ENCODE measurements at regions not wholly inside any gene's neighbourhood (a gene's known extent, or its start where the extent isn't known, plus 50 kb on each side); places are given as distances from the start of the nearest gene placed in this dataset.

DNA sequence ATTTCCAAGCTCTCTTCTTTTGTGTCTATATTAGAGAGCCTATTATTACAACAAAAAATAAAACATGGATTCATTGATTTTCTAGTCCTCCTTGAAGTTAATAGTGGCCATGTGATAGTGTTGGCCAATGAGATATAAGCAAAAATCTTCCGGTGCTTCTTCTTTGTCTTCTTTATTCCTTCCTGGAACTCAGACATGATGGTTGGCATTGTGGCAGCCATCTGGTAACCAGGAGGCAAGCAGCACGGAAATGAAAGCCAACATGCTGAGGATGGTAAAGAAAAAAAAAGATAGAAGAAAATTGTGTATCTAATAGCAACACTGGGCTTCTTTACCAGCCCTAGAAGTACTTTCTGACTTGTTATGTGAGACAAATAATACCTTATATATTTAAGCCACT lies 50.8 kb upstream of the SEL1L start:
- Histone ChIP-seq H3K4me2 (no peak overlapping the region), H3K27me3 (no peaks in the 10 kb centered on the region), H3K79me2 (no peaks in the 10 kb centered on the region), H3K27ac (no peak overlapping the region), H3K4me1 (ENCODE audit: insufficient read depth) (peaks cover 12% of the 10 kb centered on the region), H3K9me3 (ENCODE audit: low read depth) (no peaks in the 10 kb centered on the region), H2AFZ (no peak overlapping the region), H3K4me3 (no peak overlapping the region), H3K36me3 (replicated peaks; ENCODE audit: insufficient read depth, low read depth) (no peaks in the 10 kb centered on the region), H4K20me1 (ENCODE audit: insufficient read depth, poor library complexity, severe bottlenecking) (no peaks in the 10 kb centered on the region), H3K9me2 (replicated peaks; ENCODE audit: insufficient read depth) (no peaks in the 10 kb centered on the region)
- TF ChIP-seq EZH2phosphoT487 (IDR thresholded peaks at IDR 0.05; ENCODE audit: low read depth, severe bottlenecking, unreplicated experiment) (no peak), EZH2 (IDR thresholded peaks at IDR 0.05; ENCODE audit: borderline replicate concordance) (no peak)
- TF ChIP-seq, protein P1, sequence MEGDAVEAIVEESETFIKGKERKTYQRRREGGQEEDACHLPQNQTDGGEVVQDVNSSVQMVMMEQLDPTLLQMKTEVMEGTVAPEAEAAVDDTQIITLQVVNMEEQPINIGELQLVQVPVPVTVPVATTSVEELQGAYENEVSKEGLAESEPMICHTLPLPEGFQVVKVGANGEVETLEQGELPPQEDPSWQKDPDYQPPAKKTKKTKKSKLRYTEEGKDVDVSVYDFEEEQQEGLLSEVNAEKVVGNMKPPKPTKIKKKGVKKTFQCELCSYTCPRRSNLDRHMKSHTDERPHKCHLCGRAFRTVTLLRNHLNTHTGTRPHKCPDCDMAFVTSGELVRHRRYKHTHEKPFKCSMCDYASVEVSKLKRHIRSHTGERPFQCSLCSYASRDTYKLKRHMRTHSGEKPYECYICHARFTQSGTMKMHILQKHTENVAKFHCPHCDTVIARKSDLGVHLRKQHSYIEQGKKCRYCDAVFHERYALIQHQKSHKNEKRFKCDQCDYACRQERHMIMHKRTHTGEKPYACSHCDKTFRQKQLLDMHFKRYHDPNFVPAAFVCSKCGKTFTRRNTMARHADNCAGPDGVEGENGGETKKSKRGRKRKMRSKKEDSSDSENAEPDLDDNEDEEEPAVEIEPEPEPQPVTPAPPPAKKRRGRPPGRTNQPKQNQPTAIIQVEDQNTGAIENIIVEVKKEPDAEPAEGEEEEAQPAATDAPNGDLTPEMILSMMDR (IDR thresholded peaks at IDR 0.05; ENCODE audit: poor library complexity): no peak
- DNase-seq (ENCODE audit: low spot score): no peak
- WGBS (ENCODE audit: low lambda C conversion rate, missing lambda C conversion rate): 94% methylated on average over 2 of the region's 2 CpGs

DNA sequence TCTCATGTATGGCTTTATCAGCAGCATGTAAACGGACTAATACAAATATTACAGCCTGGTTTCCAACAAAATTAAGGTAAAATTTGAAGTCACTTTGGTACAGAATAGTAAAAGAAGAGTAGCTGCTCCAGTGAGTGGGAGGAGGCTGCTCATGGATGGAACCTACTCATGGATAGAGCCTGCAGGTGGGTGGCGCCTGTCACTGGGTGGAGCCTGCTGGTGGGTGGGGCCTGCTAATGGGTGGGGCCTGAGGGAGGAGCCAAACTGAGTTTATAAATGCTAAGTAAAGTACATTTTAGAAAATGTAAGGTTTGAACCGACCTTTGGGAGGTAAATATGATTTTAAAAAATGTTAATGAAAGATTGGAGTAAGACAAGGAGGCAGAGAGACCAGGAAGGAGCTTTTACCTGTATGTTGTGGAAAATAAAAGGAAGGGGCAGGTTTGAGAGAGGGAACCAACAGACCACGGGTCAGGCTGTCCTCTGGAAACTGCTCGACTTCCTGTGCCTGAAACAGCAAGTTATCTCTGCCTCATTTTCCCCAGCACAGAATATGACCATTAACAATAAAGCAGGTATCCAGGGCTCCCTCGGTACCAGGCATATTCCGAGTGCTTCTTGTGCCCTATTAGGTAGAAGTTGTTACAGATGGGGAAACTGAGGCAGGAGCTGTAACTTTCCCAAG lies 55.9 kb upstream of the SEL1L start:
- Histone ChIP-seq H3K36me3 (replicated peaks; ENCODE audit: insufficient read depth, low read depth) (no peaks in the 10 kb centered on the region), H3K27ac (no peak overlapping the region), H2AFZ (no peak overlapping the region), H3K4me2 (no peak overlapping the region), H3K9me2 (replicated peaks; ENCODE audit: insufficient read depth) (no peaks in the 10 kb centered on the region), H3K9me3 (ENCODE audit: low read depth) (no peaks in the 10 kb centered on the region), H3K79me2 (no peaks in the 10 kb centered on the region), H3K4me1 (ENCODE audit: insufficient read depth) (peaks cover 4% of the 10 kb centered on the region), H4K20me1 (ENCODE audit: insufficient read depth, poor library complexity, severe bottlenecking) (no peaks in the 10 kb centered on the region), H3K4me3 (no peak overlapping the region), H3K27me3 (no peaks in the 10 kb centered on the region)
- no peak for TF ChIP-seq EZH2 (IDR thresholded peaks at IDR 0.05; ENCODE audit: borderline replicate concordance)
- TF ChIP-seq EZH2phosphoT487 (IDR thresholded peaks at IDR 0.05; ENCODE audit: low read depth, severe bottlenecking, unreplicated experiment): no peak
- TF ChIP-seq, protein P1 (IDR thresholded peaks at IDR 0.05; ENCODE audit: poor library complexity): no peak
- DNase-seq (ENCODE audit: low spot score): no peak
- WGBS (ENCODE audit: low lambda C conversion rate, missing lambda C conversion rate): 95% methylated on average over 7 of the region's 7 CpGs

DNA sequence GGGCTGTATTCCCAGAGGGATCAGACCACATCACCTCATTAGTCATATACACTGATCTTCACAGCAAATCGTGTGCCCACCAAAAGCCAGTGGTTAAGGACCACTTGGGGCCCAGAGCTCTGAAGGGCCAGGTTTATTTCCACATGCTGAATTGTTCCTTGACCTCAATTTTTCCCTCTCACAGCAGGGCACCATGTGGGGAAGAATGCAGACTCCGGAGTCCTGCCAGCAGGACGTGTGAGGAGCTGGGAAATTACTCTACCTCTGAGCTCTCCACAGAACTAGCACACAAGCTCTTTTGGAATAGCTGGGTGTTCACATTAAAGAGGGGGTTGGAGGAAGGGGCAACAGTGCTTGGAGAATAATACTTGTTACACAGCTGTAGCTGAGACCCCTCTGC lies 57.6 kb upstream of the SEL1L start:
- H3K79me2 ChIP-seq: no peaks in the 10 kb centered on the region
- no peak overlapping the region for H3K4me2 ChIP-seq
- no peak overlapping the region for H3K4me3 ChIP-seq
- no peak for TF ChIP-seq EZH2phosphoT487 (IDR thresholded peaks at IDR 0.05; ENCODE audit: low read depth, severe bottlenecking, unreplicated experiment)
- TF ChIP-seq EZH2 (IDR thresholded peaks at IDR 0.05; ENCODE audit: borderline replicate concordance): no peak
- TF ChIP-seq, protein P1 (IDR thresholded peaks at IDR 0.05; ENCODE audit: poor library complexity): no peak
- no peak for DNase-seq (ENCODE audit: low spot score)
- H4K20me1 ChIP-seq (ENCODE audit: insufficient read depth, poor library complexity, severe bottlenecking): no peaks in the 10 kb centered on the region
- no peaks in the 10 kb centered on the region for H3K9me2 ChIP-seq (replicated peaks; ENCODE audit: insufficient read depth)
- H3K27ac ChIP-seq: no peak overlapping the region
- H3K9me3 ChIP-seq (ENCODE audit: low read depth): no peaks in the 10 kb centered on the region
- WGBS (ENCODE audit: low lambda C conversion rate, missing lambda C conversion rate): 81% methylated on average over 3 of the region's 3 CpGs
- H3K4me1 ChIP-seq (ENCODE audit: insufficient read depth): peaks cover 4% of the 10 kb centered on the region
- H2AFZ ChIP-seq: no peak overlapping the region
- no peaks in the 10 kb centered on the region for H3K36me3 ChIP-seq (replicated peaks; ENCODE audit: insufficient read depth, low read depth)
- H3K27me3 ChIP-seq: no peaks in the 10 kb centered on the region
